Astrocyte (in vitro differentiated cells and primary cell): ENCODE measurements at regions not wholly inside any gene's neighbourhood (a gene's known extent, or its start where the extent isn't known, plus 50 kb on each side); places are given as distances from the start of the nearest gene placed in this dataset.

ENCODE experiments used
- DNase-seq: peaks from one replicate; pipeline ENCODE4 v3.0.0-alpha.2; 2010; ENCODE audit warnings: low read depth
- FAIRE-seq: peaks from 2 replicates; lab custom pipeline; 2011; peaks lifted over from hg19 to GRCh38; lab: Jason Lieb, UNC
- H2AFZ ChIP-seq: 2 replicates; pipeline ENCODE4 v1.6.0; 2012; ENCODE audit warnings: low read depth, low read length, inconsistent platforms
- H3K27ac ChIP-seq: 2 replicates; pipeline ENCODE4 v1.5.1; 2011; ENCODE audit warnings: low read depth, low read length, inconsistent platforms
- H3K27me3 ChIP-seq: 2 replicates; pipeline ENCODE4 v1.6.0; 2011; ENCODE audit warnings: low read length, inconsistent platforms; ENCODE audit not compliant: insufficient read depth
- H3K36me3 ChIP-seq: 2 replicates; pipeline ENCODE4 v1.5.1; 2011; ENCODE audit warnings: low read length, inconsistent platforms; ENCODE audit not compliant: insufficient read depth
- H3K4me1 ChIP-seq: 2 replicates; pipeline ENCODE4 v1.5.1; 2011; ENCODE audit warnings: low read length, inconsistent platforms; ENCODE audit not compliant: insufficient read depth
- H3K4me2 ChIP-seq: 2 replicates; pipeline ENCODE4 v1.6.0; 2012; ENCODE audit warnings: low read length, inconsistent platforms
- H3K4me3 ChIP-seq: 2 replicates; pipeline ENCODE4 v1.5.1; 2011; ENCODE audit warnings: low read depth, mild to moderate bottlenecking, low read length, inconsistent platforms; ENCODE audit not compliant: insufficient read depth
- H3K79me2 ChIP-seq: 2 replicates; pipeline ENCODE4 v1.6.0; 2012; ENCODE audit warnings: mild to moderate bottlenecking, low read length, inconsistent platforms; ENCODE audit not compliant: insufficient read depth
- H3K9ac ChIP-seq: 2 replicates; pipeline ENCODE4 v1.6.0; 2012; ENCODE audit warnings: mild to moderate bottlenecking, low read length, inconsistent platforms
- H3K9me3 ChIP-seq: 2 replicates; pipeline ENCODE4 v1.5.1; 2012; ENCODE audit warnings: low read depth, mild to moderate bottlenecking, low read length, inconsistent platforms; ENCODE audit not compliant: insufficient read depth
- H4K20me1 ChIP-seq: 2 replicates; pipeline ENCODE4 v1.6.0; 2012; ENCODE audit warnings: low read length, inconsistent platforms; ENCODE audit not compliant: insufficient read depth
- H3K27ac Mint-ChIP-seq: one replicate; pipeline ENCODE4 v1.8.0; 2021; ENCODE audit warnings: mild to moderate bottlenecking, mixed read lengths; ENCODE audit not compliant: unreplicated experiment
- H3K27me3 Mint-ChIP-seq: one replicate; pipeline ENCODE4 v1.8.0; 2021; ENCODE audit warnings: low read depth, mixed read lengths; ENCODE audit not compliant: unreplicated experiment
- H3K36me3 Mint-ChIP-seq: one replicate; pipeline ENCODE4 v1.8.0; 2021; ENCODE audit warnings: low read depth, mixed read lengths; ENCODE audit not compliant: unreplicated experiment
- H3K4me1 Mint-ChIP-seq: one replicate; pipeline ENCODE4 v1.8.0; 2021; ENCODE audit warnings: low read depth, mixed read lengths; ENCODE audit not compliant: unreplicated experiment
- H3K4me3 Mint-ChIP-seq: one replicate; pipeline ENCODE4 v1.8.0; 2021; ENCODE audit warnings: mild to moderate bottlenecking, moderate library complexity, mixed read lengths; ENCODE audit not compliant: unreplicated experiment
- H3K9me3 Mint-ChIP-seq: one replicate; pipeline ENCODE4 v1.8.0; 2021; ENCODE audit warnings: mild to moderate bottlenecking, mixed read lengths; ENCODE audit not compliant: unreplicated experiment
- CTCF ChIP-seq: IDR thresholded peaks from 2 replicates; pipeline ENCODE4 v1.5.1; 2011; ENCODE audit warnings: low read depth, mild to moderate bottlenecking, inconsistent platforms, low read length, moderate library complexity; ENCODE audit not compliant: insufficient read depth
- EZH2 ChIP-seq: IDR thresholded peaks from 2 replicates; pipeline ENCODE4 v1.6.1; 2012; ENCODE audit warnings: mild to moderate bottlenecking, low read length, inconsistent platforms; ENCODE audit not compliant: insufficient read depth

DNA sequence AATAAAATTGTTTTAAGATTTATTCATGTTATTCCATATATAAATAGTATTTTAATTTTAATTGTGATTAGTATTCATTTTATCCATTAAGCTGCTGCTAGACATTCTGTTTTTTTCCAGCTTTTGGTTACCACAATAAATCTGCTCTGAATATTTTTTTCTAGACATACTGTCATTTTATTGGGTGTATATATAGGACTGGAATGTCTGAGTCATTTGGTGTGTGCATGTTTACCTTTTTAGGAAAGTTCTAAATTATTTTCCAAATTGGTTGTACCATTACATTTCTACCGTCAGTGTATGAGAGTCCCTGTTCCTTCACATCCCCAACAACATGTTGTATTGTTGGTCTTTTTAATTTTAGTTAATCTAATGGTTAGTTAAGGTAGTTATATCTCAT lies 1138.1 kb downstream of the REEP3 start:
- H4K20me1 ChIP-seq, result no peaks in the 10 kb centered on the region
- no peak overlapping the region for H3K9ac ChIP-seq
- H3K4me2 ChIP-seq, result no peak overlapping the region
- no peaks in the 10 kb centered on the region for H3K27me3 ChIP-seq
- no peaks in the 10 kb centered on the region for H3K79me2 ChIP-seq
- no peak for TF ChIP-seq CTCF
- TF ChIP-seq EZH2, result no peak
- H3K27ac Mint-ChIP-seq, result no peak overlapping the region
- H3K4me1 ChIP-seq, result no peaks in the 10 kb centered on the region
- FAIRE-seq (no peak), DNase-seq (no peak)
- no peak overlapping the region for H2AFZ ChIP-seq
- H3K9me3 ChIP-seq, result no peaks in the 10 kb centered on the region
- peaks cover 4% of the 10 kb centered on the region for H3K4me1 Mint-ChIP-seq
- no peaks in the 10 kb centered on the region for H3K36me3 ChIP-seq
- H3K4me3 ChIP-seq, result no peak overlapping the region
- no peak overlapping the region for H3K4me3 Mint-ChIP-seq
- H3K27ac ChIP-seq, result no peak overlapping the region
- no peaks in the 10 kb centered on the region for H3K27me3 Mint-ChIP-seq
- H3K9me3 Mint-ChIP-seq, result peaks cover 2% of the 10 kb centered on the region
- no peaks in the 10 kb centered on the region for H3K36me3 Mint-ChIP-seq

GRCh38 chr10:64682043-64682442 lies 1160.8 kb downstream of the REEP3 start:
- H3K27me3 Mint-ChIP-seq, result no peaks in the 10 kb centered on the region
- peak overlapping the region; percentile 93 for H3K27ac Mint-ChIP-seq
- TF ChIP-seq EZH2 (no peak), CTCF (no peak)
- Histone ChIP-seq H2AFZ (no peak overlapping the region), H3K9me3 (no peaks in the 10 kb centered on the region), H3K27ac (no peak overlapping the region), H4K20me1 (no peaks in the 10 kb centered on the region), H3K4me2 (no peak overlapping the region), H3K9ac (no peak overlapping the region), H3K4me3 (no peak overlapping the region), H3K36me3 (no peaks in the 10 kb centered on the region), H3K27me3 (no peaks in the 10 kb centered on the region), H3K4me1 (no peaks in the 10 kb centered on the region), H3K79me2 (no peaks in the 10 kb centered on the region)
- no peak for FAIRE-seq
- no peak for DNase-seq
- no peaks in the 10 kb centered on the region for H3K9me3 Mint-ChIP-seq
- H3K4me1 Mint-ChIP-seq, result peaks cover 12% of the 10 kb centered on the region
- H3K4me3 Mint-ChIP-seq, result no peak overlapping the region
- H3K36me3 Mint-ChIP-seq, result no peaks in the 10 kb centered on the region

DNA sequence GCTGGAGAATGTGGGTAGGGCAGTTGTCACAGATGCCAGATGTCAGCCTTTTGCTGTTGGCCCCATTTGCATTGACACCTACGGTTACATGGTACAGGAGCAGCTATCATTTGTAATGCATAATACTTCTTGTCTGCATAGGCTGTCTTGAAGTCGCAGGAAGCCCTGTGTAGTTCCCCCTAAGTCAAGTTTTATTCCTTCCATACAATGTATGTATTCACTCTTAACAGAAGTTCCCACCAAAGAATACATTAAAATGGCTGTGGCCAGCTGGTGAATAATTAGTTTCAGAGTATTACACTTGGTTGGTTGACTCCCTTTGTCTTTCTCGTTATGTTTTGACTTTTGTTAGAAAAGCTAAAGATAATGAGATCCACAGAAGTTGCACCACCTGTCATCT lies 1169.0 kb downstream of the REEP3 start:
- Histone ChIP-seq H2AFZ (no peak overlapping the region), H3K9ac (no peak overlapping the region), H3K4me1 (no peaks in the 10 kb centered on the region), H3K79me2 (no peaks in the 10 kb centered on the region), H4K20me1 (no peaks in the 10 kb centered on the region), H3K9me3 (no peaks in the 10 kb centered on the region), H3K36me3 (no peaks in the 10 kb centered on the region), H3K27ac (no peak overlapping the region), H3K27me3 (no peaks in the 10 kb centered on the region), H3K4me2 (no peak overlapping the region), H3K4me3 (no peak overlapping the region)
- FAIRE-seq (no peak), DNase-seq (no peak)
- Mint-ChIP-seq H3K27me3 (peaks cover 5% of the 10 kb centered on the region), H3K36me3 (no peaks in the 10 kb centered on the region), H3K4me3 (no peak overlapping the region), H3K27ac (no peak overlapping the region), H3K4me1 (no peaks in the 10 kb centered on the region), H3K9me3 (no peaks in the 10 kb centered on the region)
- TF ChIP-seq CTCF (no peak), EZH2 (no peak)
